Muscle of leg (tissue), 3 donors: ENCODE measurements at regions not wholly inside any gene's neighbourhood (a gene's known extent, or its start where the extent isn't known, plus 50 kb on each side); places are given as distances from the start of the nearest gene placed in this dataset.

Source experiments
- DNase-seq: peaks from one replicate; pipeline ENCODE4 v3.0.0; 2013
- H3K27ac ChIP-seq: one replicate; pipeline ENCODE4 v1.5.1; 2013; ENCODE audit warnings: mild to moderate bottlenecking, low read length, control low read depth
- H3K27me3 ChIP-seq: one replicate; pipeline ENCODE4 v1.6.1; 2013; ENCODE audit warnings: low read length; ENCODE audit not compliant: control insufficient read depth, insufficient read depth
- H3K36me3 ChIP-seq: one replicate; pipeline ENCODE4 v1.6.1; 2013; ENCODE audit warnings: low read length; ENCODE audit not compliant: control insufficient read depth, insufficient read depth
- H3K4me1 ChIP-seq: one replicate; pipeline ENCODE4 v1.6.1; 2013; ENCODE audit warnings: low read length; ENCODE audit not compliant: control insufficient read depth, insufficient read depth
- H3K4me3 ChIP-seq: one replicate; pipeline ENCODE4 v1.5.1; 2013; ENCODE audit warnings: low read length, control low read depth
- H3K9me3 ChIP-seq: replicated peaks from 2 replicates; pipeline ENCODE4 v1.6.1; 2013; ENCODE audit warnings: low read depth, low read length; ENCODE audit not compliant: control insufficient read depth
- WGBS: methylation state at CpG from one replicate; pipeline ENCODE4 v1.1.5; 2013; ENCODE audit warnings: missing lambda C conversion rate; ENCODE audit not compliant: insufficient coverage; 5-methylcytosine and 5-hydroxymethylcytosine counted together

DNA sequence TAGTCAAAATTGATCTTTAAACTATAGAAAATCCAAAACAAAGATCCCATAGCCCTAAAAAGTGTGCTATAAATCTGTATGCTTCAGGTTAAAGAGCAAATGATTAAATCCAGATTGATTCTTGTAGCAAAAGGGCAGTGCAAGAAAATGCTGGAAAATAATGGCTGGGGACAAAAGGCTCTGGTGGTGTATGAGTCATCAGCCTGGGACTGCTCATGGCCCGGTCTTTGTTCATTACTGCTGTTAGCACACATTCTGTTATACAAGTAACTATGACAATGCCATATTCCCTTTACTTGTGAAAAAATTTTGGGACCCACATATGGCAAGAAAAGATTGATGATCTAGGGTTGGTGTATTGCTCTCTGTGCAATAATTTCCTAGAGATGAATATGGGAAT is 89.1 kb downstream of the RWDD3 start:
- no peaks in the 10 kb centered on the region for H3K36me3 ChIP-seq
- H3K27ac ChIP-seq = no peak overlapping the region
- H3K4me3 ChIP-seq = no peak overlapping the region
- DNase-seq = no peak
- no peaks in the 10 kb centered on the region for H3K9me3 ChIP-seq
- no peaks in the 10 kb centered on the region for H3K27me3 ChIP-seq
- H3K4me1 ChIP-seq = no peaks in the 10 kb centered on the region
- no CpG with 5 or more reads among the region's 1 CpG for WGBS

DNA sequence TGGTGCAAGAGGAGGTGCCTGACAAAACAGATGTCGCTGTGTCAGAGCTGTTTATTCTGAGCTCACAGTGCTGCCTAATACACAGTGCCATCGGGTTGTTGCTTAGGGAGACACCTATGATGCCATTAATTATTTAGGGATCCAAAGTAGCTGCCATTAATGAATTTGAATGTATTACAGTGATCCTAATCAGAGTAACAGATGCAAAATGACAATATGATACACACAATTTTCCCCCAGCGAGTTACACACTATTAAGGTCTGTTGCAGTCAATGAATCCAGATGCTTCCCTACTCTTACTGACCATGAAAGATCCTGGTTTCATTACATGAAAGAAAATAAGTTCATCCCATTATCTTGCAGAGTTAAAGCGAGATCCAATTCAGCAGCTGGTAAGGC is 91.3 kb downstream of the RWDD3 start:
- no peaks in the 10 kb centered on the region for H3K36me3 ChIP-seq
- WGBS = no CpG with 5 or more reads among the region's 4 CpGs

DNA sequence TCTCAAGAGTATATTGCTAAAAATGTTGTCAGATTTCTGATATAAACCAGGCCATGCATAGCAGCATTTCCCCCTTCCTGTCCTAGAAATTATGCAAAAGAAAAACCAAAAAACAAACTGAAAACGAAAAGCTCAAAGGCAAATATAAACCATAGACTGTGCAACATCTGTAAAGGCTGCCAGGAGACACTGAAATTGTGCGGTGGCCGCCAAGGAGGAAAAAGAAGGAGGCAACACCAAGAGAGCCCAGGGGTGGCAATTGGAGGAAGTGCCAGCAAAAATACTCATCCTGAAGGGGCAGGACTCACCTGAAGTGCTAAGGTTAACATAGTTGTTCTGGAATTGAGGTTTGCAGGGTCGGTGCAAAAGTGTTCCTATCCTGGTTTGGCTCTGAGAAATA is 92.0 kb downstream of the RWDD3 start:
- no peak overlapping the region for H3K4me3 ChIP-seq
- WGBS = 50% methylated on average over 3 of the region's 4 CpGs

More for the DNA sequence above, 91.3 kb downstream of the RWDD3 start:
- Histone ChIP-seq H3K4me3 (no peak overlapping the region), H3K9me3 (no peaks in the 10 kb centered on the region), H3K27ac (no peak overlapping the region), H3K27me3 (no peaks in the 10 kb centered on the region), H3K4me1 (no peaks in the 10 kb centered on the region)
- no peak for DNase-seq

DNA sequence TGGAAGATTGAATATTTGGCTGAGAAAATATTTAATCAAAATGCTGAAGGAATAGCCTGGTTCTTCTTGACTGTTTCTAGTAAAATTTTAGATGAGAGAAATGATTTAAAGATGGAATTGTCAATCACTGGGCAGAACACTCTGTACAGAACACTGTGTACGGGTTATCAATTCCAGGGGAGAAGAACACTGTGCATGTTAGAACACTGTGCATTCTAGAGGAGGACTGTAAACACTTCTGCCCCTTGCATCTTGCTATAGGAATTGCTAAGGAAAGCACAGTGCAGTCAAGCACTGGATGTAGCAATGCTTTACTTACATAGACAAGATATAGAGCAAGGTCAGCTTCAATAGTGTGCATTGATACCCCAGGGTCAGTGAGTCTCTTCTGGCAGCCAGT is 98.7 kb downstream of the RWDD3 start:
- H3K36me3 ChIP-seq = no peaks in the 10 kb centered on the region
- no peaks in the 10 kb centered on the region for H3K27me3 ChIP-seq
- no peaks in the 10 kb centered on the region for H3K4me1 ChIP-seq
- no peak for DNase-seq
- no peak overlapping the region for H3K27ac ChIP-seq
- no peaks in the 10 kb centered on the region for H3K9me3 ChIP-seq
- no peak overlapping the region for H3K4me3 ChIP-seq
- 100% methylated on average over 1 of the region's 1 CpG for WGBS

More for the DNA sequence above, 92.0 kb downstream of the RWDD3 start:
- Histone ChIP-seq H3K27ac (no peak overlapping the region), H3K9me3 (no peaks in the 10 kb centered on the region), H3K4me1 (no peaks in the 10 kb centered on the region), H3K36me3 (no peaks in the 10 kb centered on the region), H3K27me3 (no peaks in the 10 kb centered on the region)
- DNase-seq = no peak

DNA sequence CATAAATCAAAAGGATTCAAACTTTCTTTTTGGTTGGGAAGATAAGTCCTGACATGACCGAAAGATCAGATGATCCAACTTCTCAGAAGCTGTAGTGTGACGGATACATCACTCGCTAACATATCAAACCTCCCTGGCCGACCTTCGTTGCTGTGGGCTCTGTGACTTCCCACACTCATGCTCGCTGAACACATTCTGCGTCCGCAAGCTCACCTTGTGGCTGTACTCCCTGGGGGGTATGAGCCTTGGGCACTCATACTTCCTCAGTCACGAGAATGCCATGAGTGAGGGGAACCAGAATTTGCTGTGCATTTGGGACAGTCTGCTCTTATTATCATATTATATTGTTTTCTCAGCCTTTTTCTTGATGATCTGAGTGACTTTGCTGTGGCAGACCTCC is 105.4 kb downstream of the RWDD3 start:
- WGBS = 100% methylated on average over 5 of the region's 9 CpGs
- H3K27ac ChIP-seq = no peak overlapping the region
- no peaks in the 10 kb centered on the region for H3K9me3 ChIP-seq
- DNase-seq = no peak
- H3K4me1 ChIP-seq = no peaks in the 10 kb centered on the region
- H3K27me3 ChIP-seq = no peaks in the 10 kb centered on the region
- H3K4me3 ChIP-seq = no peak overlapping the region
- H3K36me3 ChIP-seq = no peaks in the 10 kb centered on the region

DNA sequence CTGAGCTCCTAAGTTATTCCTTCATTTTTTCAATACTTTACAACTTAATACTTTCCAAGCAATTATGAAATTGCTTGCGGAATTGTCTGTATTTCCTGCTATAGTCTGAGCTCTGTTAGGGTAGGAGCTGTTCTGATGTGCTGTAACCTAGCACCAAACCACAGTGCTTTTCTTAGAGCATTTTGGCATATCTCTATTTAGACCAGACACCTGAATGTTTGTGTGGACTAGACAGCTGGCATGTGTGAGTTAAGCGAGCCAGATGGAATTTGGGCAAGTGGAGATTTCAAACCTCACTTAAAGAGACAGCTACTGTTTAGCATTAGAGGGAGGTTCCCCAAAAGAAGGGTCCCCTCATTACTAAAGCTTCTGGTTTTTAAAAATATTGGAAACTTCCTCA is 106.1 kb downstream of the RWDD3 start:
- peak; percentile 15 for DNase-seq
- H3K4me3 ChIP-seq = no peak overlapping the region
- H3K4me1 ChIP-seq = no peaks in the 10 kb centered on the region
- H3K27me3 ChIP-seq = no peaks in the 10 kb centered on the region
- H3K36me3 ChIP-seq = no peaks in the 10 kb centered on the region
- no peak overlapping the region for H3K27ac ChIP-seq
- no peaks in the 10 kb centered on the region for H3K9me3 ChIP-seq
- no CpG with 5 or more reads among the region's 2 CpGs for WGBS

DNA sequence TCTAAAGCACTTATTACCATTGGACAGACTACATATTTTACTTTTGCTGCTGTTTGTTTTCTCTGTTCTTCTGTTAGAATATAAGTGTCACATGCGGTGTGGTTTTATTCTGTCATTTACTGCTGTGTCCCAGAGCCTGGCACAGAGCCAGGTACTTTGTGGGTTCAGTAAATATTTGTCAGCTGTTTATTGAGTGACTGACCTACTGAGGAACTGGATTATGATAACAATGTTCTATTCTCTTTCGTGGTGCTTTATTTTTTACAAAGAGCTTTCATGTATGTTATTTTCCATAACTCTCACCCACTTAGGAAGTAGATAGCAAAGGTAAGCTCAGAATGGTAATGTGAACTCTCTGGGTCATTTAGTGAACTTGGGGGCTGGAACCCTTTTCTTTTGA is 118.8 kb downstream of the RWDD3 start:
- no peaks in the 10 kb centered on the region for H3K4me1 ChIP-seq
- H3K36me3 ChIP-seq = no peaks in the 10 kb centered on the region
- H3K9me3 ChIP-seq = no peaks in the 10 kb centered on the region
- WGBS = no CpG with 5 or more reads among the region's 2 CpGs
- H3K27ac ChIP-seq = no peak overlapping the region
- H3K4me3 ChIP-seq = no peak overlapping the region
- peak; percentile 2 for DNase-seq
- H3K27me3 ChIP-seq = no peaks in the 10 kb centered on the region

DNA sequence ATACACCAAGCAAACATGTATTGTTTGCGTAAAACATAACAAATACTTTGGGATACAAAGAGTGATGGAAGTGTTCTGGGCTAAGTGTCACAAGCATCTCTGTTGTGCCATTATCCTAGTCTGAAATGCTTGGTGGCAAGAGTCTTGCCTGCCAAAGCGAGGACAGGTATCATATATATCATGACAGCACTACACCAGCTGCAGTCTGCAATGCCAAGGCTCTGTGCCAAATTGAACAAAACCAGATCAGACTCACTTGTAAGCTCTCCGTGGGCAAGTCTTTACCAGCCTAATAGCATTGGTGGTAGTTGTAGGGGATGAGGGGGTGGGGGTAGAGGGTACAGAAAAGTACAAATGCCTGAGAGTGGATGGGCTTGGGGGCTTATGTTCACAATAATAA is 119.2 kb downstream of the RWDD3 start:
- Histone ChIP-seq H3K4me1 (no peaks in the 10 kb centered on the region), H3K36me3 (no peaks in the 10 kb centered on the region), H3K4me3 (no peak overlapping the region), H3K27me3 (no peaks in the 10 kb centered on the region), H3K9me3 (no peaks in the 10 kb centered on the region), H3K27ac (no peak overlapping the region)
- DNase-seq = peak; percentile 28
- no CpG with 5 or more reads among the region's 3 CpGs for WGBS

DNA sequence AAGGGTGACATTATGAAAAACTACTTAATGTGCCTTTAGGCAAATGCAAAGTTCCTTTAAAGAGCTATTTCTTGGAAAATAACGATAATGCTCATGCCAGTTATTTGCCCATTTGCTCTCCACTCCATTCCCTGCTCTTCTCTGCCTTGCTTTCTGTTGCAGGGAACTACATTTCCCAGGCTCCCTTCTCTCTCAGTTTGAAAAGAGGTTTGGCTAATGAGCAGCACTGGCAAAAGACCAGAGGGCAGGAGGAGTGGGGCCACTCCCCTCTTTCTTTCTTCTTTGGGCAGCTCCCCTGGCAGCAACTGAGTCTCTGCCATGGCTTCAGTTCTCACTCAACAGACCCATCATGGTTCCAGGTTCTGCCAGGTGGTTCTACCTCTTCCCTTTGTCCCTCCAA is 130.5 kb downstream of the RWDD3 start:
- H3K4me3 ChIP-seq = no peak overlapping the region
- WGBS = no CpG with 5 or more reads among the region's 1 CpG
- DNase-seq = no peak
- H3K9me3 ChIP-seq = no peaks in the 10 kb centered on the region
- H3K4me1 ChIP-seq = no peaks in the 10 kb centered on the region
- H3K27ac ChIP-seq = no peak overlapping the region
- H3K36me3 ChIP-seq = no peaks in the 10 kb centered on the region
- no peaks in the 10 kb centered on the region for H3K27me3 ChIP-seq

DNA sequence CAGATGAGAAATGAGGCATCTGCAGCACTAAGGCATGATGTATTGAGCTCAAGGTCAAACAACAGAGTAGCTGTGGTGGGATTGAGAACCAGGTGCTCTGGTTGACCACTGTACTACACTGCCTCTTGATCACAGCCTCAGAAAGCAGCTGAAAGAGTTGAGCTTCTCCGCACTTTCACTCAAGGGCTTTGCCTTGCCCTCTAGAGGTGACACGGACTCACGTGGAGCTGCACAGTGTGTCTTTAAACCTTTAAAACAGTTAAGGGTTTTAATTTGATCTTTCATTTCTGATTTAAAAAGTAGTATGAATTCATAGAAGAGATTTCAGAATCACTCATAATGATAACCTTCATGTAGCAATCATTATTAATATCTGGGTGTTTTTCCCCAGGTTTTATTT is 132.5 kb downstream of the RWDD3 start:
- WGBS = no CpG with 5 or more reads among the region's 3 CpGs
- no peak overlapping the region for H3K27ac ChIP-seq
- no peaks in the 10 kb centered on the region for H3K27me3 ChIP-seq
- DNase-seq = no peak
- H3K4me3 ChIP-seq = no peak overlapping the region
- no peaks in the 10 kb centered on the region for H3K36me3 ChIP-seq
- H3K4me1 ChIP-seq = no peaks in the 10 kb centered on the region
- no peaks in the 10 kb centered on the region for H3K9me3 ChIP-seq

DNA sequence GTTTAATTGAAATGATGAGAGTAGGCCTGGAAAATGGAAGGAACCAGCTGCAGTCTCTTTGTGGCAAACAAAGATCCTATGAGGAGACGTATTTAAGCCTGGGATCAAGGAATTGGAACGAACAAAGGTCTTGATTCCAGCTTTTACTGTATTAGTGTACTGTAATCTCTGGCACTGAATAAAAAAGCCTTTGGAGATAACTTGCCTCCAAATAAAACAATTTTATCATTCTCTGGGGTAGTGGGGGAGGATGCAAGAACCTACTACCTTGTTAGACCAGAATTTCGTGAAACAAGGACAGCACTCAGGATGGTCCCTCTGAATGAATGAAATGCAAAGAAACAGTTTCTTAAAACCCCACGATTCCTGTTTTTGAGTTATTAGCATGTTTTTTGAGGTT is 134.2 kb downstream of the RWDD3 start:
- no peaks in the 10 kb centered on the region for H3K9me3 ChIP-seq
- no CpG with 5 or more reads among the region's 4 CpGs for WGBS
- no peaks in the 10 kb centered on the region for H3K27me3 ChIP-seq
- no peak overlapping the region for H3K27ac ChIP-seq
- H3K36me3 ChIP-seq = no peaks in the 10 kb centered on the region
- H3K4me1 ChIP-seq = no peaks in the 10 kb centered on the region
- no peak for DNase-seq
- no peak overlapping the region for H3K4me3 ChIP-seq
